Mesenchymal stem cell (in vitro differentiated cells and primary cell): ENCODE measurements at regions not wholly inside any gene's neighbourhood (a gene's known extent, or its start where the extent isn't known, plus 50 kb on each side); places are given as distances from the start of the nearest gene placed in this dataset.

Experiments
- DNase-seq: peaks from one replicate; pipeline ENCODE4 v3.0.0-alpha.2; 2013
- H2AFZ ChIP-seq: one replicate; pipeline ENCODE4 v1.6.1; 2013; ENCODE audit warnings: low read depth, mild to moderate bottlenecking, control low read depth, inconsistent platforms, low read length, moderate library complexity
- H2AK5ac ChIP-seq: 2 replicates; pipeline ENCODE4 v1.6.1; 2013; ENCODE audit warnings: low read length, moderate library complexity, mild to moderate bottlenecking, inconsistent platforms; ENCODE audit not compliant: severe bottlenecking
- H2BK120ac ChIP-seq: one replicate; pipeline ENCODE4 v1.6.1; 2013; ENCODE audit warnings: low read depth, mild to moderate bottlenecking, inconsistent platforms, low read length, moderate library complexity
- H2BK12ac ChIP-seq, 2 experiments: one replicate each; pipeline ENCODE4 v1.6.1; 2013; ENCODE audit warnings: inconsistent platforms in 2 of 2, low read length in 2 of 2, mild to moderate bottlenecking in 2 of 2, moderate library complexity in 2 of 2, control low read depth in 1 of 2
- H2BK15ac ChIP-seq: one replicate; pipeline ENCODE4 v1.6.1; 2013; ENCODE audit warnings: mild to moderate bottlenecking, low read depth, inconsistent platforms; ENCODE audit not compliant: poor library complexity, severe bottlenecking
- H2BK5ac ChIP-seq: 2 replicates; pipeline ENCODE4 v1.6.1; 2013; ENCODE audit warnings: low read depth, mild to moderate bottlenecking, low read length, control low read depth, inconsistent platforms; ENCODE audit not compliant: poor library complexity, severe bottlenecking
- H3K14ac ChIP-seq, 2 experiments: one replicate each; pipeline ENCODE4 v1.6.1; 2013; ENCODE audit warnings: inconsistent platforms in 2 of 2, low read length in 2 of 2, control low read depth in 1 of 2, mild to moderate bottlenecking in 1 of 2, moderate library complexity in 1 of 2
- H3K18ac ChIP-seq, 2 experiments: one replicate each; pipeline ENCODE4 v1.6.1; 2013; ENCODE audit warnings: inconsistent platforms in 2 of 2, low read length in 2 of 2, control low read depth in 1 of 2, low read depth in 1 of 2, mild to moderate bottlenecking in 1 of 2
- H3K23ac ChIP-seq, 2 experiments: one replicate each; pipeline ENCODE4 v1.6.1; 2013; ENCODE audit warnings: inconsistent platforms in 2 of 2, low read length in 2 of 2, mild to moderate bottlenecking in 2 of 2, moderate library complexity in 2 of 2, control low read depth in 1 of 2
- H3K27ac ChIP-seq: 2 replicates; pipeline ENCODE4 v1.5.1; 2013; ENCODE audit warnings: mild to moderate bottlenecking, moderate library complexity, low read length, control low read depth, inconsistent platforms; ENCODE audit not compliant: poor library complexity, severe bottlenecking
- H3K27me3 ChIP-seq, 2 experiments: 2 replicates each; pipeline versions ENCODE4 v1.6.1 to v1.7.0; 2013; ENCODE audit warnings: low read length in 2 of 2, mild to moderate bottlenecking in 2 of 2, moderate library complexity in 2 of 2, control low read depth in 1 of 2, inconsistent platforms in 1 of 2; ENCODE audit not compliant: control insufficient read depth in 1 of 2, insufficient read depth in 1 of 2
- H3K36me3 ChIP-seq, 2 experiments: 2 replicates each; pipeline versions ENCODE4 v1.6.1 to v1.7.0; 2013; ENCODE audit warnings: low read length in 2 of 2, control low read depth in 1 of 2, inconsistent platforms in 1 of 2, low read depth in 1 of 2, mild to moderate bottlenecking in 1 of 2; ENCODE audit not compliant: insufficient read depth in 2 of 2, control insufficient read depth in 1 of 2
- H3K4ac ChIP-seq, 2 experiments: one replicate each; pipeline ENCODE4 v1.6.1; 2013; ENCODE audit warnings: inconsistent platforms in 2 of 2, low read length in 2 of 2, mild to moderate bottlenecking in 2 of 2, moderate library complexity in 2 of 2, control low read depth in 1 of 2, low read depth in 1 of 2
- H3K4me1 ChIP-seq: 2 replicates; pipeline ENCODE4 v1.6.1; 2013; ENCODE audit warnings: low read depth, low read length, control low read depth; ENCODE audit not compliant: control insufficient read depth, insufficient read depth
- H3K4me2 ChIP-seq: 2 replicates; pipeline ENCODE4 v1.6.1; 2013; ENCODE audit warnings: low read length, mild to moderate bottlenecking, inconsistent platforms; ENCODE audit not compliant: poor library complexity, severe bottlenecking
- H3K4me3 ChIP-seq, 2 experiments: 2 replicates each; pipeline versions ENCODE4 v1.5.1 to v1.7.0; 2013; ENCODE audit warnings: low read length in 2 of 2, mild to moderate bottlenecking in 2 of 2, control low read depth in 1 of 2, low read depth in 1 of 2; ENCODE audit not compliant: insufficient read depth in 1 of 2
- H3K79me1 ChIP-seq: replicated peaks from 2 replicates; pipeline ENCODE4 v1.6.1; 2013; ENCODE audit warnings: mild to moderate bottlenecking, control low read depth, low read length, inconsistent platforms; ENCODE audit not compliant: poor library complexity, severe bottlenecking
- H3K9ac ChIP-seq: 2 replicates; pipeline ENCODE4 v1.7.0; 2013; ENCODE audit warnings: mild to moderate bottlenecking, low read length, moderate library complexity
- H3K9me3 ChIP-seq: 2 replicates; pipeline ENCODE4 v1.7.0; 2013; ENCODE audit warnings: mild to moderate bottlenecking, low read length; ENCODE audit not compliant: control insufficient read depth
- H4K8ac ChIP-seq: one replicate; pipeline ENCODE4 v1.6.1; 2013; ENCODE audit warnings: inconsistent platforms, mild to moderate bottlenecking, low read length, moderate library complexity
- H4K91ac ChIP-seq: one replicate; pipeline ENCODE4 v1.6.1; 2013; ENCODE audit warnings: mild to moderate bottlenecking, low read length, inconsistent platforms
- WGBS: methylation state at CpG from one replicate; pipeline ENCODE4 v1.1.7; 2013; ENCODE audit warnings: mixed read lengths; 5-methylcytosine and 5-hydroxymethylcytosine counted together

DNA sequence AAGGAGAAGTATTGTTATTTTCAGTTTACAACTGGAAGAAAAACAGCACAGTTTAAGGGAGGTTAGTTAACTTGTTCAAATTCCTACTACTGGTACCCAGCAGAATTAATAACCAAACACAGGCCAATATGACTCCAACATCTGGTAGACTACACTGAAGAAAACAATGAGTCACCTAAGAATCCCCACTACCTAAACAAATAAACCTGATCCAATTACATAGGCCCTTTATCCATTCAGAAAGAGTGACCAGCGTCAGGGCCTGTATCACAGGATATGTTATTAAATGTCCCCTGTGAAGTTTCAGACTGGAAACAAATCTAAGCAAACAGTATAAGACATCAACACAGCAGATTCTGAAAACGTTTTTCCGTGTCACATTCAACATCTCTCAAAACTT, 492.5 kb upstream of the INTU start:
- no peak overlapping the region for H2BK120ac ChIP-seq
- H3K4ac ChIP-seq = no peak overlapping the region
- no peak overlapping the region for H3K4me2 ChIP-seq
- H2BK12ac ChIP-seq = no peak overlapping the region
- no peak overlapping the region for H3K9ac ChIP-seq
- no peak overlapping the region for H2AK5ac ChIP-seq
- peaks cover 5% of the 10 kb centered on the region for H3K4me1 ChIP-seq
- no peak overlapping the region for H3K23ac ChIP-seq
- H3K79me1 ChIP-seq = no peaks in the 10 kb centered on the region
- WGBS = 57% methylated on average over 3 of the region's 3 CpGs
- H4K8ac ChIP-seq = no peak overlapping the region
- H4K91ac ChIP-seq = no peak overlapping the region
- no peak overlapping the region for H2BK15ac ChIP-seq
- H2AFZ ChIP-seq = no peak overlapping the region
- peak; percentile 55 for DNase-seq
- H3K4me3 ChIP-seq = no peak overlapping the region
- no peaks in the 10 kb centered on the region for H3K9me3 ChIP-seq
- H3K14ac ChIP-seq = no peak overlapping the region
- no peak overlapping the region for H2BK5ac ChIP-seq
- no peak overlapping the region for H3K18ac ChIP-seq
- no peaks in the 10 kb centered on the region for H3K27me3 ChIP-seq
- no peak overlapping the region for H3K27ac ChIP-seq
- H3K36me3 ChIP-seq = no peaks in the 10 kb centered on the region

DNA sequence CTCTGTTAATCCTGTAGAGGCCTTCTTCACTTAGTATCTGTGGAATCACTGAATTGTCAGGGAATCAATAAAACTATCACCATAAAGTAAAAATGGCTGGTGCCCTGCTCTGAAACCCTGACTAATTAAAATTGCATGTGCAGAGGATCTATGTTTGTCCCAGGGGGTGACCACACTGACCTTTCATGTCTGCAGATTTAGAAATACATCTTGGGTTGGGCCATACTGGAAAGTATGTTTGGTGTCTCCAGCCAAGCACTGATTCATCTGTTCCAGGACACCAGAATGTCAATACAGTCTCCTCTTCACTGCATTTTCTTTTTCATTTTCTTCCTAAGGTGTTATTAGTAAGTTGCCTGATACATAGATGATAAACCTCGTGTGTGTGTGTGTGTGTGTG, 490.9 kb upstream of the INTU start:
- Histone ChIP-seq H3K23ac (no peak overlapping the region), H3K4me2 (no peak overlapping the region), H2AK5ac (no peak overlapping the region), H2BK5ac (no peak overlapping the region), H3K14ac (no peak overlapping the region), H3K18ac (peak overlapping the region in 1 of 2 experiments; percentile 22), H3K9ac (peak overlapping the region; percentile 5), H3K36me3 (no peaks in the 10 kb centered on the region), H3K27me3 (no peaks in the 10 kb centered on the region), H3K4me3 (no peak overlapping the region), H3K27ac (no peak overlapping the region), H2AFZ (no peak overlapping the region), H3K9me3 (no peaks in the 10 kb centered on the region), H3K4ac (no peak overlapping the region), H4K8ac (no peak overlapping the region), H4K91ac (no peak overlapping the region), H3K79me1 (no peaks in the 10 kb centered on the region), H2BK15ac (no peak overlapping the region), H3K4me1 (peaks cover 5% of the 10 kb centered on the region), H2BK120ac (peak overlapping the region; percentile 19), H2BK12ac (peak overlapping the region in 1 of 2 experiments; percentile 54)
- DNase-seq = peak; percentile 90
- 70% methylated on average over 1 of the region's 1 CpG for WGBS

DNA sequence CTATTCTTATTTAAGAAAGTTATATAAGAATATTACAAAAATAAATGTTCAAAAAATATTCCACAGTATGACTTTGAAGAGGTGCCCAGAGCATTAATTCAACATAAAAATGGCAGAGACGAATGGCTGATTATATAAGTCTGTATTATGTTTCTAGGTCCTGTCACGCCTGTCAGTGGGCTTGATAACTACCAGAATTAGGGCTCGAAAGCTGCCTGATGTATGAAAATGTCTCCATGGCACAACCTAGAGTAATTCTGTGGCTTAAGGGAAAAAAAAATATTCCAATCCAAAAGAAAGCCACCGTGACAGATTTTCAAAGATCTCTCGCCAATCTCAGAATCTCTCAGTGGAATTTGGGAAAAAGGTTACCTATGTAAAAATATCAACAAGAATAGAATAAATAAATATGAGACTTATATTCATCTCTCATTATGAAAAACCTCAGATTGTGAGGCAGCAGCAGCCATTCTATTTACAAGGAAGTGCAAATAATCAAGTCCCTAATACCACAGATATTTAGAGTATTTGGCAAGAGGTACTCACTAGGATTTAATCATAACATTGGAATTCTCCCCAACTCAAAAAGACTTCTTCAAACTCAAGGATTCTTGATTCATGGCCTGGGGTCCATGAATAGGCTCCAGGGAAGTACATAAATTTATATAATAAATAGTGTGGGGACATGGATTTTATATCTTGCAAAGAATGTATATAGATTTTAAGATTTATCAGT, 489.1 kb upstream of the INTU start:
- H4K8ac ChIP-seq = no peak overlapping the region
- no peaks in the 10 kb centered on the region for H3K27me3 ChIP-seq
- peak overlapping the region; percentile 35 for H3K27ac ChIP-seq
- no peak overlapping the region for H4K91ac ChIP-seq
- no peak overlapping the region for H2AK5ac ChIP-seq
- H3K4ac ChIP-seq = no peak overlapping the region
- H3K9ac ChIP-seq = no peak overlapping the region
- H2BK5ac ChIP-seq = no peak overlapping the region
- H3K9me3 ChIP-seq = no peaks in the 10 kb centered on the region
- no peak overlapping the region for H3K14ac ChIP-seq
- no peak overlapping the region for H3K23ac ChIP-seq
- peaks cover 5% of the 10 kb centered on the region for H3K4me1 ChIP-seq
- no peak overlapping the region for H2BK15ac ChIP-seq
- DNase-seq = peak; percentile 54
- H2BK120ac ChIP-seq = no peak overlapping the region
- H3K36me3 ChIP-seq = no peaks in the 10 kb centered on the region
- peak overlapping the region in 1 of 2 experiments; percentile 21 for H3K18ac ChIP-seq
- H3K79me1 ChIP-seq = no peaks in the 10 kb centered on the region
- H2AFZ ChIP-seq = no peak overlapping the region
- no peak overlapping the region for H3K4me3 ChIP-seq
- no peak overlapping the region for H2BK12ac ChIP-seq
- H3K4me2 ChIP-seq = no peak overlapping the region
- 84% methylated on average over 3 of the region's 5 CpGs for WGBS

DNA sequence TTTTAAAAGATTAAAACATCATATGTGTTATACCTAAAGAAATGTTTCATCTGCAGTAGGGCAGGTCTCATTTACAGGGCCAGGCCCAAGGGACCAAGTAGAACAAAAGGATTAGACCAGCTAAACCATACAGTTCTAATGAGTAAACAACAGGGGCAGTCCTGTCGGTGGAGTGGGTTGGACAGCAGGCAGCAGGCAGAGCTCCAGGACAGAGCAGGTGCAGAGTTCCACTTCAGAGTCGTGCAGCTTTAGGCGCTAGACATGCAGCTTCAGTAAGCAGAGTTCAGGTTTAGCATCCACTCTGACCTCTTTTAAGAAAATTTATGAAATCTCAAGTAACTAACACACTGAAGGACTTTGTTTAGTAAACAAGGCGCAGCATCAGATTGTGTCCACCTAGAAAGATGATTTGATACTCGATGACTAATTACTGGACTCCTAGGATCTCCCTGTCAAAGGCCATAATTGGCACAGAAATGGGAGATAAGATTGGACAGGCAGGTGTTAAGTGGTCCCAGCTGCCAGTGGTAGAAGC, 487.7 kb upstream of the INTU start:
- H2BK15ac ChIP-seq = no peak overlapping the region
- H3K27me3 ChIP-seq = no peaks in the 10 kb centered on the region
- H3K4ac ChIP-seq = peak overlapping the region in 1 of 2 experiments; percentile 73
- no peak for DNase-seq
- H2AFZ ChIP-seq = no peak overlapping the region
- peak overlapping the region; percentile 44 for H2AK5ac ChIP-seq
- H4K8ac ChIP-seq = no peak overlapping the region
- H3K23ac ChIP-seq = no peak overlapping the region
- no peak overlapping the region for H3K9ac ChIP-seq
- H2BK5ac ChIP-seq = no peak overlapping the region
- H4K91ac ChIP-seq = no peak overlapping the region
- H3K27ac ChIP-seq = no peak overlapping the region
- H3K4me1 ChIP-seq = peaks cover 2% of the 10 kb centered on the region
- H3K4me2 ChIP-seq = no peak overlapping the region
- peak overlapping the region in 1 of 2 experiments; percentile 86 for H2BK12ac ChIP-seq
- H3K14ac ChIP-seq = no peak overlapping the region
- H3K4me3 ChIP-seq = no peak overlapping the region
- no peaks in the 10 kb centered on the region for H3K36me3 ChIP-seq
- no peaks in the 10 kb centered on the region for H3K79me1 ChIP-seq
- H2BK120ac ChIP-seq = no peak overlapping the region
- no peak overlapping the region for H3K18ac ChIP-seq
- WGBS = 84% methylated on average over 5 of the region's 5 CpGs
- H3K9me3 ChIP-seq = no peaks in the 10 kb centered on the region
